GM12878 (cell line): ENCODE measurements at regions not wholly inside any gene's neighbourhood (a gene's known extent, or its start where the extent isn't known, plus 50 kb on each side); places are given as distances from the start of the nearest gene placed in this dataset.

Experiments
- ATAC-seq: fragments of 200-7000 bp; cut with Tn5 transposase; 3 replicates; pipeline ENCODE4 v1.9.1; 2020; ENCODE audit warnings: mild to moderate bottlenecking, moderate library complexity
- BruUV-seq: library from RNA; stranded (reverse); fragments of 400-500 nt; replicated peaks from 2 replicates; lab custom pipeline; 2021; lab: Mats Ljungman, UMichigan
- CTCF ChIA-PET: fragments of 300-600 bp; sonication (Branson Sonifier 250); formaldehyde crosslinking; extraction: SDS; loops from one replicate; lab custom pipeline; 2021; ENCODE audit warnings: inconsistent platforms; lab: Yijun Ruan, JAX
- POLR2A ChIA-PET: fragments of 350-600 bp; formaldehyde crosslinking; extraction: SDS; loops from one replicate; lab custom pipeline; 2021; ENCODE audit warnings: inconsistent platforms; lab: Charles Lee
- RAD21 ChIA-PET: fragments of 300-600 bp; sonication (Branson Sonifier 250); formaldehyde crosslinking; loops from one replicate; lab custom pipeline; 2023; ENCODE audit warnings: antibody characterized with exemption; ENCODE audit not compliant: unreplicated experiment; lab: Charles Lee
- SMC1A ChIA-PET: fragments of 300-600 bp; sonication (Branson Sonifier 250); formaldehyde crosslinking; loops from one replicate; lab custom pipeline; 2023; ENCODE audit not compliant: unreplicated experiment, uncharacterized antibody; lab: Charles Lee
- DNase-seq: peaks from one replicate; pipeline ENCODE4 v3.0.0-alpha.2; 2011; ENCODE audit warnings: low read depth, low spot score
- FAIRE-seq: peaks from 3 replicates; lab custom pipeline; 2011; peaks lifted over from hg19 to GRCh38; lab: Jason Lieb, UNC
- H2AFZ ChIP-seq: 2 replicates; pipeline ENCODE4 v1.6.0; 2011; ENCODE audit warnings: low read depth, low read length, control low read depth; ENCODE audit not compliant: control insufficient read depth
- H3K27ac ChIP-seq: 2 replicates; pipeline ENCODE4 v1.5.1; 2011; ENCODE audit warnings: control low read depth; ENCODE audit not compliant: control insufficient read depth, insufficient read depth
- H3K27me3 ChIP-seq, 2 experiments: replicated peaks in 1 of 2; 2 replicates each; pipeline versions ENCODE4 v1.6.0 to v1.6.1; 2011; ENCODE audit warnings: low read length in 1 of 2; ENCODE audit not compliant: control insufficient read depth in 2 of 2, insufficient read depth in 2 of 2
- H3K36me3 ChIP-seq, 2 experiments: 2 replicates each; pipeline ENCODE4 v1.5.1; 2011; ENCODE audit warnings: low read length in 1 of 2; ENCODE audit not compliant: control insufficient read depth in 2 of 2, insufficient read depth in 2 of 2
- H3K4me1 ChIP-seq: 2 replicates; pipeline ENCODE4 v1.6.1; 2011; ENCODE audit warnings: mild to moderate bottlenecking, low read length, moderate library complexity, mixed read lengths; ENCODE audit not compliant: control insufficient read depth, insufficient read depth
- H3K4me2 ChIP-seq: 2 replicates; pipeline ENCODE4 v1.6.0; 2011; ENCODE audit warnings: control low read depth; ENCODE audit not compliant: control insufficient read depth, insufficient read depth
- H3K4me3 ChIP-seq: fragments of 200-600 bp; sonication (generic); 2 replicates; pipeline ENCODE4 v1.5.1; 2016
- H3K79me2 ChIP-seq: 2 replicates; pipeline ENCODE4 v1.6.0; 2011; ENCODE audit warnings: low read length; ENCODE audit not compliant: control insufficient read depth, insufficient read depth
- H3K9ac ChIP-seq: 2 replicates; pipeline ENCODE4 v1.8.0; 2011; ENCODE audit warnings: low read length, control low read depth, mixed read lengths; ENCODE audit not compliant: control insufficient read depth, insufficient read depth
- H3K9me3 ChIP-seq: replicated peaks from 3 replicates; pipeline ENCODE4 v1.5.1; 2011; ENCODE audit warnings: mild to moderate bottlenecking, low read length; ENCODE audit not compliant: control insufficient read depth, insufficient read depth
- H4K20me1 ChIP-seq: 2 replicates; pipeline ENCODE4 v1.6.0; 2011; ENCODE audit not compliant: control insufficient read depth, insufficient read depth
- CREM ChIP-seq: IDR thresholded peaks from 2 replicates; pipeline ENCODE4 v1.6.1; 2014; ENCODE audit warnings: antibody characterized with exemption, low read depth
- EGR1 ChIP-seq, 2 experiments: IDR thresholded peaks; 1 replicate in 1 of 2; 2 replicates in 1 of 2; pipeline ENCODE4 v1.6.1; 2011 to 2012; ENCODE audit warnings: low read depth in 2 of 2, low read length in 2 of 2, borderline replicate concordance in 1 of 2, mild to moderate bottlenecking in 1 of 2, moderate library complexity in 1 of 2
- GATAD2B ChIP-seq: fragments of 450-650 bp; conservative IDR thresholded peaks from 2 replicates; pipeline ENCODE4 v1.6.1; 2017; ENCODE audit warnings: low read depth, mild to moderate bottlenecking, moderate library complexity
- MTA3 ChIP-seq: IDR thresholded peaks from 2 replicates; pipeline ENCODE4 v1.6.1; 2012; ENCODE audit warnings: low read length, inconsistent platforms, borderline replicate concordance
- NFYA ChIP-seq: IDR thresholded peaks from 2 replicates; pipeline ENCODE4 v1.6.1; 2011; ENCODE audit warnings: low read depth, mild to moderate bottlenecking, low read length, improper control_type of control experiment, borderline replicate concordance
- PRDM15 ChIP-seq: fragments of 450-650 bp; formaldehyde crosslinking; IDR thresholded peaks from 2 replicates; pipeline ENCODE4 v1.4.0; 2020; ENCODE audit warnings: mild to moderate bottlenecking, moderate library complexity
- RAD21 ChIP-seq: IDR thresholded peaks from 2 replicates; pipeline ENCODE4 v1.6.1; 2011; ENCODE audit warnings: mild to moderate bottlenecking, low read depth, low read length, moderate library complexity; ENCODE audit not compliant: insufficient read depth
- RUNX3 ChIP-seq: IDR thresholded peaks from 2 replicates; pipeline ENCODE4 v1.6.1; 2012; ENCODE audit warnings: low read length, inconsistent platforms
- SRF ChIP-seq, 2 experiments: IDR thresholded peaks; 2 replicates each; pipeline ENCODE4 v1.6.1; 2011; ENCODE audit warnings: low read depth in 2 of 2, low read length in 2 of 2, mild to moderate bottlenecking in 1 of 2, moderate library complexity in 1 of 2
- SUZ12 ChIP-seq: fragments of 200-600 bp; sonication (generic); IDR thresholded peaks from one replicate; pipeline ENCODE4 v1.6.1; 2018; ENCODE audit warnings: antibody characterized with exemption, mild to moderate bottlenecking; ENCODE audit not compliant: unreplicated experiment
- TCF7 ChIP-seq: IDR thresholded peaks from 2 replicates; pipeline ENCODE4 v1.6.1; 2014; ENCODE audit warnings: antibody characterized with exemption, borderline replicate concordance
- ZNF217 ChIP-seq: fragments of 450-650 bp; IDR thresholded peaks from 2 replicates; pipeline ENCODE4 v1.6.1; 2017; ENCODE audit warnings: antibody characterized with exemption, mild to moderate bottlenecking
- WGBS: methylation state at CpG from one replicate; pipeline ENCODE4 v1.1.6; 2016; ENCODE audit warnings: low lambda C conversion rate; ENCODE audit not compliant: insufficient replicate concordance, insufficient coverage; ENCODE audit errors: missing lambda C conversion rate; 5-methylcytosine and 5-hydroxymethylcytosine counted together
- in situ Hi-C: fragments of 300-500 bp; cut with MboI; formaldehyde crosslinking; loops from 9 replicates; pipeline ENCODE4 v1.14.3; 2018; ENCODE audit warnings: mixed read lengths
- intact Hi-C: fragments of 100-400 bp; cut with micrococcal nuclease; formaldehyde crosslinking; loops from one replicate; pipeline ENCODE4 v1.14.2; 2022; ENCODE audit not compliant: unreplicated experiment
- TF ChIP-seq, protein P1 (sequence below): IDR thresholded peaks from 2 replicates; pipeline ENCODE4 v1.6.1; 2011; ENCODE audit warnings: low read depth, low read length, improper control_type of control experiment, borderline replicate concordance
- TF ChIP-seq, protein P2 (sequence below): fragments of 450-650 bp; IDR thresholded peaks from 2 replicates; pipeline ENCODE4 v1.6.1; 2018; ENCODE audit warnings: borderline replicate concordance, mild to moderate bottlenecking; ENCODE audit not compliant: partially characterized antibody

DNA sequence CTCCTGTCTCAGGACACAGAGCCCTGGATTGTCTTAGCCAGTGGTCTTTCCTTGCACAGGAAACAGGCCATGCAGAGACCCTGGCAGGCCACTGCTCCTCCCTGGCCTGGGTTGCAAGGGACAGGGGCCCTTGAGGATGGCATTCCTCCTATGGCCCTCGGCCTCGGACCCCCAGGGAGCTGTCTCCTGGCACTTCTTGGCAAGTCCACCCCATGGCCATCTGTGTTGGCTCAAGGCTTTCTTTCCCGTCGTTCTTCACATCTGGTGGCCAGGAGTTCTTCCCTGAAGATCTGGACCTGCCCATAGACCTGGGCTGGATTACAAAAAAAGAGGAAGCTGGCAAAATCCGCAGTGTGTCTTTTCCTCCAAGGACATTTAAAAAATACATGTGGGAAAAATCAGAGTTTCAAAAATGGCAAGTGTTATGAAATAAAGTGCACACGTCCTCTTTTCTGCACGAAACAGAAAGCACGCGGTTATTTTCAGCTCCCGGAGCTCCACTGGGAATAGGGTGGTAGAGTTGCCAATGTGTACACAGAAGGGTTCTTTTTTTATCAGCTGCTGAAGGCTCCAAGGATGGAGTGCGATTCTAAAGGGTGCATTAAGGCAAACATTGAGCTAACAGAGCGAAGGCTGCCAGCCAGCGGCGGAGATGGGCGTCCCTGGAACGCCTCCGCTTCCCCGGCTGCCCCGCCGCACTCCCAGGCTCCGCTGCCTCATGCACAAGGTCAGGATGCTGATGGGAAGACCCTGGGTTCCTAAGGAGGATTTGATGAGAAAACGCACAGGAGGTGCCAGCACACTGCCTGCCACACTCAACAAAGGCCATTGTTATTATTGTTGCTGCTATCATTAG is 62.8 kb upstream of the FAM20C start (continued):
- no peak for TF ChIP-seq ZNF217
- TF ChIP-seq, protein P1, sequence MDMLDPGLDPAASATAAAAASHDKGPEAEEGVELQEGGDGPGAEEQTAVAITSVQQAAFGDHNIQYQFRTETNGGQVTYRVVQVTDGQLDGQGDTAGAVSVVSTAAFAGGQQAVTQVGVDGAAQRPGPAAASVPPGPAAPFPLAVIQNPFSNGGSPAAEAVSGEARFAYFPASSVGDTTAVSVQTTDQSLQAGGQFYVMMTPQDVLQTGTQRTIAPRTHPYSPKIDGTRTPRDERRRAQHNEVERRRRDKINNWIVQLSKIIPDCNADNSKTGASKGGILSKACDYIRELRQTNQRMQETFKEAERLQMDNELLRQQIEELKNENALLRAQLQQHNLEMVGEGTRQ: no peak
- TF ChIP-seq SUZ12: no peak
- no peak for TF ChIP-seq TCF7
- no peak for TF ChIP-seq RAD21
- TF ChIP-seq, protein P2, sequence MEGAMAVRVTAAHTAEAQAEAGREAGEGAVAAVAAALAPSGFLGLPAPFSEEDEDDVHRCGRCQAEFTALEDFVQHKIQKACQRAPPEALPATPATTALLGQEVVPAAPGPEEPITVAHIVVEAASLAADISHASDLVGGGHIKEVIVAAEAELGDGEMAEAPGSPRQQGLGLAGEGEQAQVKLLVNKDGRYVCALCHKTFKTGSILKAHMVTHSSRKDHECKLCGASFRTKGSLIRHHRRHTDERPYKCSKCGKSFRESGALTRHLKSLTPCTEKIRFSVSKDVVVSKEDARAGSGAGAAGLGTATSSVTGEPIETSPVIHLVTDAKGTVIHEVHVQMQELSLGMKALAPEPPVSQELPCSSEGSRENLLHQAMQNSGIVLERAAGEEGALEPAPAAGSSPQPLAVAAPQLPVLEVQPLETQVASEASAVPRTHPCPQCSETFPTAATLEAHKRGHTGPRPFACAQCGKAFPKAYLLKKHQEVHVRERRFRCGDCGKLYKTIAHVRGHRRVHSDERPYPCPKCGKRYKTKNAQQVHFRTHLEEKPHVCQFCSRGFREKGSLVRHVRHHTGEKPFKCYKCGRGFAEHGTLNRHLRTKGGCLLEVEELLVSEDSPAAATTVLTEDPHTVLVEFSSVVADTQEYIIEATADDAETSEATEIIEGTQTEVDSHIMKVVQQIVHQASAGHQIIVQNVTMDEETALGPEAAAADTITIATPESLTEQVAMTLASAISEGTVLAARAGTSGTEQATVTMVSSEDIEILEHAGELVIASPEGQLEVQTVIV: no peak

DNA sequence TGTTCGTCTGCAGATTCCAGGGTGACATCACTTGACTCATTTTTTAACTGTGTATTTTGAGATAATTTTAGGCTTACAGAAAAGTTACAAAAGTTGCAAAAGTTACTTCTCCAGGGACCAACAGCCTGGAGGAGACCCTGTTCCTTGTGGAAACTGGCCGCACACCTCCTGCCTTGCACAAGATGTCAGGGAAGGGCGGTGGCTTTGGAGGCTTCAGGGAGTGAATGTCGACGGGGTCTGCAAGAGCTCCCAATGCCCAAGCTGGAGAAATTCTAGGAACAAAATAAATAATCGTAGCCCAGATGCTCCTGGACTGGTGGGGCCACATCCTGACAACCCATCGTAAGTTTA is 62.2 kb upstream of the FAM20C start:
- Histone ChIP-seq H3K9me3 (no peaks in the 10 kb centered on the region), H3K4me2 (no peak overlapping the region), H3K4me1 (no peaks in the 10 kb centered on the region), H2AFZ (no peak overlapping the region), H3K36me3 (no peaks in the 10 kb centered on the region), H3K27ac (no peak overlapping the region), H3K9ac (no peak overlapping the region), H3K4me3 (no peak overlapping the region), H4K20me1 (no peaks in the 10 kb centered on the region), H3K79me2 (no peaks in the 10 kb centered on the region), H3K27me3 (no peaks in the 10 kb centered on the region)
- in situ Hi-C loops: no loop called here
- no TSS peak for BruUV-seq
- FAIRE-seq (no peak), ATAC-seq (no peak), DNase-seq (no peak)
- POLR2A ChIA-PET: no interaction called here
- RAD21 ChIA-PET: no interaction called here
- CTCF ChIA-PET: no interaction called here
- SMC1A ChIA-PET: no interaction called here
- intact Hi-C loops: no loop called here
- 45% methylated on average over 7 of the region's 7 CpGs for WGBS
- TF ChIP-seq PRDM15 (CRISPR knock-in tag): no peak
- TF ChIP-seq MTA3: no peak
- TF ChIP-seq SUZ12: no peak
- TF ChIP-seq GATAD2B: no peak
- no peak for TF ChIP-seq EGR1 (IDR thresholded peaks at IDR 0.05; ENCODE audit: borderline replicate concordance in 1 of 2, low read depth in 2 of 2, low read length in 2 of 2)
- no peak for TF ChIP-seq RUNX3
- no peak for TF ChIP-seq CREM
- TF ChIP-seq NFYA: no peak
- TF ChIP-seq SRF (IDR thresholded peaks at IDR 0.05; ENCODE audit: low read depth in 2 of 2, low read length in 2 of 2): no peak
